HEK293 (cell line): ENCODE measurements at regions not wholly inside any gene's neighbourhood (a gene's known extent, or its start where the extent isn't known, plus 50 kb on each side); places are given as distances from the start of the nearest gene placed in this dataset.

Experiments
- CTCF ChIA-PET: fragments of 350-600 bp; formaldehyde crosslinking; extraction: SDS; loops from one replicate; lab custom pipeline; 2021; ENCODE audit warnings: antibody characterized with exemption; lab: Yijun Ruan, JAX
- POLR2A ChIA-PET: fragments of 300-600 bp; formaldehyde crosslinking; extraction: SDS; loops from one replicate; lab custom pipeline; 2020; ENCODE audit warnings: antibody characterized with exemption, inconsistent platforms; lab: Yijun Ruan, JAX
- H3K27ac ChIP-seq: fragments of 200-500 bp; sonication (Bioruptor generic); 2 replicates; pipeline ENCODE4 v1.5.1; 2014; ENCODE audit warnings: low read depth, low read length, control low read depth, inconsistent platforms; ENCODE audit errors: extremely low read depth
- H3K36me3 ChIP-seq, 2 experiments: fragments of 200-500 bp in 1 of 2; sonication (Bioruptor generic) in 1 of 2; 1 replicate in 1 of 2; 2 replicates in 1 of 2; pipeline ENCODE4 v1.5.1; 2014 to 2017; ENCODE audit warnings: inconsistent platforms in 2 of 2, low read length in 2 of 2; ENCODE audit not compliant: control insufficient read depth in 2 of 2, insufficient read depth in 1 of 2
- H3K4me1 ChIP-seq: fragments of 200-500 bp; sonication (Bioruptor generic); 2 replicates; pipeline ENCODE4 v1.5.1; 2014; ENCODE audit warnings: mild to moderate bottlenecking, low read length, inconsistent platforms; ENCODE audit not compliant: control insufficient read depth, insufficient read depth
- H3K4me3 ChIP-seq: 2 replicates; pipeline ENCODE4 v1.5.1; 2011; ENCODE audit warnings: low read depth, mild to moderate bottlenecking, control low read depth, low read length, moderate library complexity
- H3K9me3 ChIP-seq: fragments of 200-500 bp; sonication (Bioruptor generic); 2 replicates; pipeline ENCODE4 v1.5.1; 2014; ENCODE audit warnings: low read depth, low read length, inconsistent platforms; ENCODE audit not compliant: control insufficient read depth, insufficient read depth
- BCL6B ChIP-seq: fragments of 450-650 bp; formaldehyde crosslinking; IDR thresholded peaks from 2 replicates; pipeline ENCODE4 v1.5.1; 2017; ENCODE audit warnings: missing biosample characterization, missing genetic modification characterization
- PRDM2 ChIP-seq: fragments of 450-650 bp; formaldehyde crosslinking; IDR thresholded peaks from 2 replicates; pipeline ENCODE4 v1.5.1; 2016; ENCODE audit warnings: missing biosample characterization, missing genetic modification characterization, borderline replicate concordance
- REPIN1 ChIP-seq: fragments of 450-650 bp; formaldehyde crosslinking; IDR thresholded peaks from 2 replicates; pipeline ENCODE4 v1.5.1; 2017; ENCODE audit warnings: missing biosample characterization, missing genetic modification characterization, low read depth
- SCRT1 ChIP-seq: fragments of 450-650 bp; formaldehyde crosslinking; IDR thresholded peaks from 2 replicates; pipeline ENCODE4 v1.5.1; 2016; ENCODE audit warnings: missing biosample characterization, missing genetic modification characterization, borderline replicate concordance
- SETDB1 ChIP-seq: IDR thresholded peaks from one replicate; pipeline ENCODE4 v1.6.1; 2017; ENCODE audit warnings: mild to moderate bottlenecking, low read length, moderate library complexity, mixed read lengths; ENCODE audit not compliant: insufficient read length
- ZFHX2 ChIP-seq: fragments of 450-650 bp; formaldehyde crosslinking; conservative IDR thresholded peaks from 2 replicates; pipeline ENCODE4 v1.5.1; 2016; ENCODE audit warnings: missing biosample characterization, missing genetic modification characterization
- ZFP41 ChIP-seq: fragments of 450-650 bp; formaldehyde crosslinking; IDR thresholded peaks from 2 replicates; pipeline ENCODE4 v1.5.1; 2016; ENCODE audit warnings: missing biosample characterization, missing genetic modification characterization, borderline replicate concordance
- ZNF112 ChIP-seq: fragments of 450-650 bp; formaldehyde crosslinking; IDR thresholded peaks from 2 replicates; pipeline ENCODE4 v1.5.0; 2017; ENCODE audit warnings: missing biosample characterization, missing genetic modification characterization
- ZNF16 ChIP-seq: fragments of 450-650 bp; formaldehyde crosslinking; IDR thresholded peaks from 2 replicates; pipeline ENCODE4 v1.5.1; 2016; ENCODE audit warnings: low read depth, missing biosample characterization, missing genetic modification characterization
- ZNF18 ChIP-seq: fragments of 450-650 bp; formaldehyde crosslinking; IDR thresholded peaks from 2 replicates; pipeline ENCODE4 v1.5.1; 2016; ENCODE audit warnings: missing biosample characterization, missing genetic modification characterization
- ZNF184 ChIP-seq: fragments of 450-650 bp; IDR thresholded peaks from 2 replicates; pipeline ENCODE4 v1.5.1; 2018; ENCODE audit warnings: missing biosample characterization, mild to moderate bottlenecking, missing genetic modification characterization
- ZNF221 ChIP-seq: fragments of 450-650 bp; formaldehyde crosslinking; IDR thresholded peaks from 2 replicates; pipeline ENCODE4 v1.5.1; 2017; ENCODE audit warnings: missing biosample characterization, missing genetic modification characterization, borderline replicate concordance
- ZNF223 ChIP-seq: fragments of 450-650 bp; formaldehyde crosslinking; IDR thresholded peaks from 2 replicates; pipeline ENCODE4 v1.5.1; 2016; ENCODE audit warnings: missing biosample characterization, missing genetic modification characterization
- ZNF23 ChIP-seq: fragments of 450-650 bp; formaldehyde crosslinking; IDR thresholded peaks from 2 replicates; pipeline ENCODE4 v1.5.1; 2016; ENCODE audit warnings: missing biosample characterization, missing genetic modification characterization, borderline replicate concordance
- ZNF248 ChIP-seq: fragments of 450-650 bp; formaldehyde crosslinking; IDR thresholded peaks from 2 replicates; pipeline ENCODE4 v1.5.1; 2017; ENCODE audit warnings: missing biosample characterization, missing genetic modification characterization
- ZNF274 ChIP-seq, 2 experiments: fragments of 200-500 bp in 1 of 2; fragments of 450-650 bp in 1 of 2; sonication (Bioruptor generic) in 1 of 2; formaldehyde crosslinking in 1 of 2; IDR thresholded peaks; 2 replicates each; pipeline versions ENCODE4 v1.5.1 to v1.6.1; 2014 to 2016; ENCODE audit warnings: borderline replicate concordance in 1 of 2, inconsistent platforms in 1 of 2, low read length in 1 of 2, missing biosample characterization in 1 of 2, missing genetic modification characterization in 1 of 2
- ZNF280C ChIP-seq: fragments of 450-650 bp; formaldehyde crosslinking; IDR thresholded peaks from 2 replicates; pipeline ENCODE4 v1.5.1; 2016; ENCODE audit warnings: missing biosample characterization, missing genetic modification characterization
- ZNF366 ChIP-seq: fragments of 450-650 bp; formaldehyde crosslinking; conservative IDR thresholded peaks from 2 replicates; pipeline ENCODE4 v1.5.1; 2016; ENCODE audit warnings: missing biosample characterization, missing genetic modification characterization
- ZNF426 ChIP-seq: fragments of 450-650 bp; formaldehyde crosslinking; IDR thresholded peaks from 2 replicates; pipeline ENCODE4 v1.5.1; 2017; ENCODE audit warnings: missing biosample characterization, missing genetic modification characterization, mild to moderate bottlenecking, inconsistent platforms, moderate library complexity
- ZNF580 ChIP-seq: fragments of 450-650 bp; formaldehyde crosslinking; IDR thresholded peaks from 2 replicates; pipeline ENCODE4 v1.5.1; 2016; ENCODE audit warnings: missing biosample characterization, missing genetic modification characterization
- ZNF623 ChIP-seq: fragments of 450-650 bp; formaldehyde crosslinking; IDR thresholded peaks from 2 replicates; pipeline ENCODE4 v1.5.1; 2016; ENCODE audit warnings: missing biosample characterization, missing genetic modification characterization
- ZNF660 ChIP-seq: fragments of 450-650 bp; IDR thresholded peaks from 2 replicates; pipeline ENCODE4 v1.5.1; 2018; ENCODE audit warnings: missing biosample characterization, mild to moderate bottlenecking, missing genetic modification characterization
- ZNF677 ChIP-seq: fragments of 450-650 bp; IDR thresholded peaks from 2 replicates; pipeline ENCODE4 v1.5.0; 2018; ENCODE audit warnings: missing biosample characterization, mild to moderate bottlenecking, missing genetic modification characterization, moderate library complexity
- ZNF791 ChIP-seq: fragments of 450-650 bp; formaldehyde crosslinking; IDR thresholded peaks from 2 replicates; pipeline ENCODE4 v1.5.1; 2016; ENCODE audit warnings: missing biosample characterization, missing genetic modification characterization
- ZNF830 ChIP-seq: fragments of 450-650 bp; IDR thresholded peaks from 2 replicates; pipeline ENCODE4 v1.5.0; 2018; ENCODE audit warnings: missing biosample characterization, missing genetic modification characterization, low read depth, mild to moderate bottlenecking, moderate library complexity
- ZNF837 ChIP-seq: fragments of 450-650 bp; formaldehyde crosslinking; IDR thresholded peaks from 2 replicates; pipeline ENCODE4 v1.5.1; 2016; ENCODE audit warnings: missing biosample characterization, missing genetic modification characterization

- TF ChIP-seq ZNF221: no peak
- no peak for TF ChIP-seq ZNF366
- TF ChIP-seq ZNF274 (IDR thresholded peaks at IDR 0.05; ENCODE audit: low read length): no peak
- TF ChIP-seq ZNF274 (tag by site-specific recombination; IDR thresholded peaks at IDR 0.05; ENCODE audit: borderline replicate concordance): no peak
- TF ChIP-seq ZNF18 (tag by site-specific recombination): no peak
- TF ChIP-seq ZNF280C (tag by site-specific recombination): no peak
- TF ChIP-seq ZNF837 (tag by site-specific recombination): no peak
These were observed 247.6 kb downstream of the PAPSS1 start (continued) for GRCh38 chr4:107472265-107472948.

GRCh38 chr4:107470173-107470572 lies 249.9 kb downstream of the PAPSS1 start:
- Histone ChIP-seq H3K4me3 (no peak overlapping the region), H3K4me1 (no peaks in the 10 kb centered on the region), H3K9me3 (no peaks in the 10 kb centered on the region), H3K27ac (no peak overlapping the region), H3K36me3 (no peaks in the 10 kb centered on the region)
- POLR2A ChIA-PET: no interaction called here
- TF ChIP-seq ZNF16 (tag by site-specific recombination): no peak
- TF ChIP-seq ZNF580: no peak
- no peak for TF ChIP-seq ZNF248 (tag by site-specific recombination)
- TF ChIP-seq ZFP41 (tag by site-specific recombination): no peak
- TF ChIP-seq SCRT1 (tag by site-specific recombination): no peak
- no peak for TF ChIP-seq ZNF23
- no peak for TF ChIP-seq PRDM2 (tag by site-specific recombination)
- no peak for TF ChIP-seq BCL6B
- no peak for TF ChIP-seq ZFHX2 (tag by site-specific recombination)
- TF ChIP-seq ZNF660 (tag by site-specific recombination): no peak
- no peak for TF ChIP-seq ZNF184 (tag by site-specific recombination)
- no peak for TF ChIP-seq SETDB1
- TF ChIP-seq REPIN1 (tag by site-specific recombination): no peak
- TF ChIP-seq ZNF791: no peak
- no peak for TF ChIP-seq ZNF223 (tag by site-specific recombination)
- no peak for TF ChIP-seq ZNF830 (tag by site-specific recombination)
- no peak for TF ChIP-seq ZNF112 (tag by site-specific recombination)
- no peak for TF ChIP-seq ZNF623 (tag by site-specific recombination)
- no peak for TF ChIP-seq ZNF426 (tag by site-specific recombination)
- TF ChIP-seq ZNF677 (tag by site-specific recombination): no peak
- CTCF ChIA-PET: no interaction called here
